AG04450 (cell line): ENCODE measurements at regions not wholly inside any gene's neighbourhood (a gene's known extent, or its start where the extent isn't known, plus 50 kb on each side); places are given as distances from the start of the nearest gene placed in this dataset.

Experiments
- CTCF ChIA-PET: fragments of 300-600, 350-600 bp; formaldehyde crosslinking; extraction: SDS; loops from one replicate; lab custom pipeline; 2022; ENCODE audit warnings: antibody characterized with exemption, inconsistent platforms; lab: Charles Lee
- POLR2A ChIA-PET: fragments of 350-600 bp; formaldehyde crosslinking; extraction: SDS; loops from one replicate; lab custom pipeline; 2021; ENCODE audit warnings: antibody characterized with exemption, inconsistent platforms; lab: Yijun Ruan, JAX
- DNase-seq: peaks from one replicate; pipeline ENCODE4 v3.0.0-alpha.2; 2011; ENCODE audit warnings: low read depth, low spot score
- H3K27ac ChIP-seq: one replicate; pipeline ENCODE4 v1.5.1; 2012; ENCODE audit warnings: low read depth, low read length, control low read depth
- H3K27me3 ChIP-seq: one replicate; pipeline ENCODE4 v1.6.0; 2012; ENCODE audit warnings: low read length; ENCODE audit not compliant: control insufficient read depth, insufficient read depth
- H3K4me3 ChIP-seq: 2 replicates; pipeline ENCODE4 v1.5.1; 2011; ENCODE audit warnings: mild to moderate bottlenecking, low read depth, low read length, control low read depth
- H3K9me3 ChIP-seq: 2 replicates; pipeline ENCODE4 v1.5.1; 2012; ENCODE audit warnings: low read length; ENCODE audit not compliant: control insufficient read depth, insufficient read depth
- CTCF ChIP-seq: IDR thresholded peaks from 2 replicates; pipeline ENCODE4 v1.5.1; 2011; ENCODE audit warnings: low read depth, low read length, control low read depth, inconsistent platforms

GRCh38 chr4:124206779-124207605 lies 505.5 kb downstream of the ANKRD50 start:
- Histone ChIP-seq H3K27me3 (no peaks in the 10 kb centered on the region), H3K9me3 (no peaks in the 10 kb centered on the region; the same call in 1 of the 2 replicates), H3K4me3 (no peak overlapping the region), H3K27ac (no peak overlapping the region)
- no peak for DNase-seq
- no peak for TF ChIP-seq CTCF
- POLR2A ChIA-PET = no interaction called here
- CTCF ChIA-PET = interaction anchor here (0.7 kb wide), 1 partner anchor 18 kb away, joined by 7 read pairs; no protein-coding TSS in a partner anchor

- POLR2A ChIA-PET = no interaction called here
- TF ChIP-seq CTCF = no peak
- H3K27ac ChIP-seq = no peak overlapping the region
- no peaks in the 10 kb centered on the region; the same call in 1 of the 2 replicates for H3K9me3 ChIP-seq
- H3K4me3 ChIP-seq = no peak overlapping the region
- DNase-seq = no peak
- no peaks in the 10 kb centered on the region for H3K27me3 ChIP-seq
- CTCF ChIA-PET = no interaction called here
These were observed 503.3 kb downstream of the ANKRD50 start for GRCh38 chr4:124209211-124209610.

- ChIA-PET POLR2A (no interaction called here), CTCF (no interaction called here)
- H3K27ac ChIP-seq = no peak overlapping the region
- TF ChIP-seq CTCF = no peak
- no peak overlapping the region for H3K4me3 ChIP-seq
- no peaks in the 10 kb centered on the region for H3K27me3 ChIP-seq
- DNase-seq = no peak
- H3K9me3 ChIP-seq = no peaks in the 10 kb centered on the region; the same call in 1 of the 2 replicates
These were observed 502.9 kb downstream of the ANKRD50 start for GRCh38 chr4:124209626-124210025.

GRCh38 chr4:124210746-124211145 lies 501.8 kb downstream of the ANKRD50 start:
- H3K27me3 ChIP-seq = no peaks in the 10 kb centered on the region
- no peak overlapping the region for H3K4me3 ChIP-seq
- no peak for TF ChIP-seq CTCF
- H3K27ac ChIP-seq = no peak overlapping the region
- DNase-seq = no peak
- no peaks in the 10 kb centered on the region; the same call in 1 of the 2 replicates for H3K9me3 ChIP-seq
- ChIA-PET CTCF (no interaction called here), POLR2A (no interaction called here)
